Stomach (tissue), 8 donors: ENCODE measurements at regions not wholly inside any gene's neighbourhood (a gene's known extent, or its start where the extent isn't known, plus 50 kb on each side); places are given as distances from the start of the nearest gene placed in this dataset.

Experiments used
- DNase-seq, 2 donors: peaks; one replicate each; pipeline versions ENCODE4 v3.0.0 to v3.0.0-alpha.2; 2013 to 2019
- H3K27ac ChIP-seq, 5 donors: fragments of 200-600 bp in 4 of 5; sonication (generic) in 4 of 5; one replicate each; pipeline ENCODE4 v1.5.1; 2013 to 2019; ENCODE audit warnings: mild to moderate bottlenecking in 1 of 5, moderate library complexity in 1 of 5
- H3K27me3 ChIP-seq, 3 donors: fragments of 200-600 bp; sonication (generic); one replicate each; pipeline ENCODE4 v1.5.1; 2017 to 2019; ENCODE audit warnings: mixed run types in 1 of 3
- H3K36me3 ChIP-seq, 4 donors: fragments of 200-600 bp; sonication (generic); 1 replicate in 3 of 4; 2 replicates in 1 of 4; pipeline ENCODE4 v1.5.1; 2016 to 2019
- H3K4me1 ChIP-seq, 4 donors: fragments of 200-600 bp; sonication (generic); one replicate each; pipeline ENCODE4 v1.5.1; 2016 to 2019
- H3K4me3 ChIP-seq, 4 donors: fragments of 200-600 bp; sonication (generic) in 3 of 4; one replicate each; pipeline ENCODE4 v1.5.1; 2016 to 2019; ENCODE audit warnings: mild to moderate bottlenecking in 1 of 4
- H3K9me3 ChIP-seq, 4 donors: fragments of 200-600 bp; sonication (generic); one replicate each; pipeline ENCODE4 v1.5.1; 2016 to 2019
- CTCF ChIP-seq, 7 experiments: fragments of 450-650 bp in 4 of 7; fragments of 200-600 bp in 3 of 7; sonication (generic) in 3 of 7; IDR thresholded peaks; one replicate each; pipeline ENCODE4 v1.5.1; 2016 to 2019; ENCODE audit warnings: antibody characterized with exemption in 7 of 7, control low read depth in 2 of 7, mild to moderate bottlenecking in 1 of 7
- EP300 ChIP-seq: sonication (generic); formaldehyde crosslinking; IDR thresholded peaks from one replicate; pipeline ENCODE4 v1.6.1; 2017; ENCODE audit warnings: antibody characterized with exemption
- POLR2A ChIP-seq, 4 donors: fragments of 450-650 bp; IDR thresholded peaks; one replicate each; pipeline ENCODE4 v1.6.1; 2016; ENCODE audit warnings: antibody characterized with exemption in 4 of 4, control low read depth in 2 of 4, mild to moderate bottlenecking in 1 of 4, moderate library complexity in 1 of 4
- POLR2AphosphoS5 ChIP-seq, 3 donors: sonication (generic); formaldehyde crosslinking; IDR thresholded peaks; one replicate each; pipeline ENCODE4 v1.6.1; 2016; ENCODE audit warnings: antibody characterized with exemption in 3 of 3
- WGBS, 5 donors: extraction: QIAGEN DNeasy Blood & Tissue Kit in 3 of 5; methylation state at CpG; one replicate each; pipeline versions ENCODE4 v1.1.5 to v1.1.7; 2013 to 2018; 5-methylcytosine and 5-hydroxymethylcytosine counted together
- intact Hi-C: fragments of 100-400 bp; cut with DNase I; formaldehyde crosslinking; loops from one replicate; pipeline ENCODE4 v1.15.1; 2023; ENCODE audit warnings: low total_unique reads
- donor health status: healthy with polysubstance abuse.
- donor health status: Bipolar disorder and iron deficiency.
- donor health status: healthy.

GRCh38 chr19:31145007-31145406 is 204.2 kb downstream of the TSHZ3 start:
- Histone ChIP-seq H3K9me3 (no peaks in the 10 kb centered on the region), H3K27ac (no peak overlapping the region), H3K27me3 (no peaks in the 10 kb centered on the region), H3K4me1 (no peaks in the 10 kb centered on the region), H3K36me3 (no peaks in the 10 kb centered on the region), H3K4me3 (no peak overlapping the region)
- TF ChIP-seq POLR2AphosphoS5 (IDR thresholded peaks at IDR 0.05) (no peak), EP300 (no peak), POLR2A (IDR thresholded peaks at IDR 0.05) (no peak), CTCF (IDR thresholded peaks at IDR 0.05) (no peak)
- no peak for DNase-seq
- intact Hi-C loops = no loop called here
- WGBS, 5 donors = 37 to 53% (median 43%) methylated on average over 7 of the region's 7 CpGs

- no peaks in the 10 kb centered on the region for H3K9me3 ChIP-seq
- TF ChIP-seq EP300 (no peak), POLR2A (IDR thresholded peaks at IDR 0.05) (no peak), CTCF (IDR thresholded peaks at IDR 0.05) (no peak), POLR2AphosphoS5 (IDR thresholded peaks at IDR 0.05) (no peak)
- no peaks in the 10 kb centered on the region for H3K27me3 ChIP-seq
- H3K36me3 ChIP-seq = no peaks in the 10 kb centered on the region
- intact Hi-C loops = no loop called here
- no peaks in the 10 kb centered on the region for H3K4me1 ChIP-seq
- WGBS, 5 donors = 78 to 83% (median 81%) methylated on average over 7 of the region's 7 CpGs
- DNase-seq = no peak
- H3K27ac ChIP-seq = no peak overlapping the region
- H3K4me3 ChIP-seq = no peak overlapping the region
Measured at GRCh38 chr19:31144075-31144870, 205.0 kb downstream of the TSHZ3 start.

- Histone ChIP-seq H3K27me3 (no peaks in the 10 kb centered on the region), H3K36me3 (no peaks in the 10 kb centered on the region), H3K27ac (no peak overlapping the region), H3K4me1 (no peaks in the 10 kb centered on the region), H3K4me3 (no peak overlapping the region), H3K9me3 (no peaks in the 10 kb centered on the region)
- DNase-seq = no peak
- intact Hi-C loops = no loop called here
- TF ChIP-seq EP300 (no peak), CTCF (IDR thresholded peaks at IDR 0.05) (no peak), POLR2A (IDR thresholded peaks at IDR 0.05) (no peak), POLR2AphosphoS5 (IDR thresholded peaks at IDR 0.05) (no peak)
- 77 to 100% (median 90%) methylated on average over 2 to 3 of the region's 3 CpGs for WGBS, 5 donors
Measured at GRCh38 chr19:31141301-31141700, 207.9 kb downstream of the TSHZ3 start.

- intact Hi-C loops = no loop called here
- Histone ChIP-seq H3K27ac (no peak overlapping the region), H3K9me3 (no peaks in the 10 kb centered on the region), H3K36me3 (no peaks in the 10 kb centered on the region), H3K27me3 (no peaks in the 10 kb centered on the region), H3K4me3 (no peak overlapping the region), H3K4me1 (no peaks in the 10 kb centered on the region)
- 44 to 62% (median 49%) methylated on average over 6 of the region's 6 CpGs for WGBS, 5 donors
- TF ChIP-seq EP300 (no peak), CTCF (IDR thresholded peaks at IDR 0.05) (no peak), POLR2AphosphoS5 (IDR thresholded peaks at IDR 0.05) (no peak), POLR2A (IDR thresholded peaks at IDR 0.05) (no peak)
- DNase-seq = no peak
Measured at GRCh38 chr19:31140717-31141116, 208.5 kb downstream of the TSHZ3 start.
